A549 (cell line): ENCODE measurements at regions not wholly inside any gene's neighbourhood (a gene's known extent, or its start where the extent isn't known, plus 50 kb on each side); places are given as distances from the start of the nearest gene placed in this dataset.

Source experiments
- ATAC-seq, 2 experiments: fragments of 200-7000 bp in 1 of 2; fragments of >200 bp in 1 of 2; cut with Nextera tagmentation in 1 of 2; cut with Tn5 transposase in 1 of 2; 3 replicates each; pipeline versions ENCODE4 v1.8.0 to v1.9.1; 2018 to 2020; ENCODE audit warnings: mild to moderate bottlenecking in 1 of 2, moderate library complexity in 1 of 2
- CTCF ChIA-PET: fragments of 300-600 bp; sonication (Branson Sonifier 250); formaldehyde crosslinking; extraction: SDS; loops from one replicate; lab custom pipeline; 2021; ENCODE audit warnings: antibody characterized with exemption, inconsistent platforms; lab: Yijun Ruan, JAX
- POLR2A ChIA-PET: fragments of 350-600 bp; formaldehyde crosslinking; extraction: SDS; loops from one replicate; lab custom pipeline; 2021; ENCODE audit warnings: antibody characterized with exemption, inconsistent platforms; lab: Yijun Ruan, JAX
- DNase-seq, 2 experiments: peaks; one replicate each; pipeline versions ENCODE4 v3.0.0 to v3.0.0-alpha.2; 2011 to 2016; ENCODE audit warnings: low read depth in 1 of 2, low spot score in 1 of 2
- FAIRE-seq: peaks from 2 replicates; lab custom pipeline; 2011; peaks lifted over from hg19 to GRCh38; lab: Jason Lieb, UNC
- H3K27ac ChIP-seq, 2 experiments: fragments of >200 bp; sonication (Bioruptor Twin); formaldehyde crosslinking; 3 replicates each; pipeline ENCODE4 v1.5.1; 2016 to 2017
- H3K4me1 ChIP-seq: fragments of >200 bp; sonication (Bioruptor Twin); formaldehyde crosslinking; 3 replicates; pipeline ENCODE4 v1.6.1; 2016
- H3K4me2 ChIP-seq: fragments of >200 bp; sonication (Bioruptor Twin); formaldehyde crosslinking; 3 replicates; pipeline ENCODE4 v1.6.1; 2016
- H3K4me3 ChIP-seq: fragments of >200 bp; sonication (Bioruptor Twin); formaldehyde crosslinking; 3 replicates; pipeline ENCODE4 v1.5.1; 2016
- H3K9me3 ChIP-seq: fragments of >200 bp; sonication (Bioruptor Twin); formaldehyde crosslinking; 3 replicates; pipeline ENCODE4 v1.6.1; 2016
- ATOH8 ChIP-seq: fragments of 250-450 bp; sonication (Bioruptor Pico); IDR thresholded peaks from 2 replicates; pipeline ENCODE4 v1.5.0; 2020; ENCODE audit warnings: low read depth, mild to moderate bottlenecking, moderate library complexity
- BHLHE40 ChIP-seq: IDR thresholded peaks from 2 replicates; pipeline ENCODE4 v1.6.1; 2012; ENCODE audit warnings: low read depth, low read length, inconsistent platforms
- CEBPB ChIP-seq, 2 experiments: fragments of >200 bp in 1 of 2; sonication (Bioruptor Twin) in 1 of 2; formaldehyde crosslinking in 1 of 2; IDR thresholded peaks; 2 replicates each; pipeline ENCODE4 v1.6.1; 2012 to 2016
- E2F6 ChIP-seq: IDR thresholded peaks from 2 replicates; pipeline ENCODE4 v1.6.1; 2012; ENCODE audit warnings: low read depth, borderline replicate concordance
- EP300 ChIP-seq, 2 experiments: fragments of >200 bp; sonication (Bioruptor Twin); formaldehyde crosslinking; IDR thresholded peaks; 2 replicates in 1 of 2; 3 replicates in 1 of 2; pipeline ENCODE4 v1.6.1; 2016 to 2017
- ESRRA ChIP-seq: fragments of 150-350 bp; IDR thresholded peaks from 2 replicates; pipeline ENCODE4 v1.6.1; 2014; ENCODE audit warnings: mild to moderate bottlenecking, low read length, borderline replicate concordance
- FOSL2 ChIP-seq, 2 experiments: fragments of 450-650 bp in 1 of 2; fragments of >200 bp in 1 of 2; sonication (Bioruptor Twin) in 1 of 2; formaldehyde crosslinking; IDR thresholded peaks; 2 replicates each; pipeline versions ENCODE4 v1.5.0 to v1.6.1; 2016 to 2020; ENCODE audit warnings: mild to moderate bottlenecking in 1 of 2, moderate library complexity in 1 of 2
- GATA3 ChIP-seq: IDR thresholded peaks from 2 replicates; pipeline ENCODE4 v1.6.1; 2012; ENCODE audit warnings: borderline replicate concordance
- HEYL ChIP-seq: fragments of 250-450 bp; sonication (Bioruptor Pico); IDR thresholded peaks from 2 replicates; pipeline ENCODE4 v1.8.0; 2021; ENCODE audit warnings: mild to moderate bottlenecking, moderate library complexity
- HOXA7 ChIP-seq: fragments of 250-450 bp; sonication (Bioruptor Pico); IDR thresholded peaks from 2 replicates; pipeline ENCODE4 v1.5.0; 2020; ENCODE audit warnings: mild to moderate bottlenecking, moderate library complexity
- KDM5A ChIP-seq: fragments of 200-600 bp; sonication (generic); IDR thresholded peaks from 2 replicates; pipeline ENCODE4 v1.6.1; 2016; ENCODE audit warnings: antibody characterized with exemption, mild to moderate bottlenecking
- MAFK ChIP-seq: fragments of 450-650 bp; IDR thresholded peaks from 2 replicates; pipeline ENCODE4 v1.6.1; 2014; ENCODE audit not compliant: partially characterized antibody
- MAX ChIP-seq: IDR thresholded peaks from 2 replicates; pipeline ENCODE4 v1.6.1; 2012
- MAZ ChIP-seq: fragments of 150-350 bp; IDR thresholded peaks from 2 replicates; pipeline ENCODE4 v1.6.1; 2014; ENCODE audit warnings: antibody characterized with exemption, low read depth, low read length, borderline replicate concordance
- MYC ChIP-seq: IDR thresholded peaks from 2 replicates; pipeline ENCODE4 v1.6.1; 2012; ENCODE audit warnings: mild to moderate bottlenecking, inconsistent platforms, low read length, improper control_type of control experiment, borderline replicate concordance
- PBX3 ChIP-seq: IDR thresholded peaks from 2 replicates; pipeline ENCODE4 v1.6.1; 2012
- PHF8 ChIP-seq: fragments of 200-600 bp; sonication (generic); IDR thresholded peaks from 2 replicates; pipeline ENCODE4 v1.6.1; 2016; ENCODE audit warnings: low read depth, mild to moderate bottlenecking, antibody characterized with exemption, moderate library complexity, borderline replicate concordance
- POLR2A ChIP-seq: IDR thresholded peaks from 2 replicates; pipeline ENCODE4 v1.6.1; 2012; ENCODE audit warnings: mild to moderate bottlenecking, low read length
- POLR2AphosphoS2 ChIP-seq: conservative IDR thresholded peaks from 2 replicates; pipeline ENCODE4 v1.6.1; 2012; ENCODE audit warnings: low read length, improper control_type of control experiment, inconsistent platforms
- REST ChIP-seq: fragments of 200-600 bp; sonication (generic); IDR thresholded peaks from 2 replicates; pipeline ENCODE4 v1.6.1; 2016; ENCODE audit warnings: antibody characterized with exemption, mild to moderate bottlenecking, moderate library complexity
- RFX5 ChIP-seq: fragments of 450-650 bp; IDR thresholded peaks from 2 replicates; pipeline ENCODE4 v1.7.1; 2014; ENCODE audit warnings: antibody characterized with exemption, mild to moderate bottlenecking, moderate library complexity
- SREBF2 ChIP-seq: fragments of 450-650 bp; IDR thresholded peaks from 2 replicates; pipeline ENCODE4 v1.6.1; 2014; ENCODE audit warnings: mild to moderate bottlenecking, moderate library complexity
- TP53 ChIP-seq: fragments of 250-450 bp; sonication (Bioruptor Pico); IDR thresholded peaks from 2 replicates; pipeline ENCODE4 v1.5.0; 2021; ENCODE audit warnings: mild to moderate bottlenecking, moderate library complexity
- ZFP36 ChIP-seq: fragments of 450-650 bp; IDR thresholded peaks from 2 replicates; pipeline ENCODE4 v1.6.1; 2014; ENCODE audit warnings: borderline replicate concordance; ENCODE audit not compliant: partially characterized antibody
- WGBS: methylation state at CpG from one replicate; pipeline ENCODE4 v1.1.6; 2017; ENCODE audit errors: missing lambda C conversion rate; 5-methylcytosine and 5-hydroxymethylcytosine counted together
- TF ChIP-seq, protein P1 (sequence below): fragments of >200 bp; sonication (Bioruptor Twin); formaldehyde crosslinking; IDR thresholded peaks from 2 replicates; pipeline ENCODE4 v1.6.1; 2016

- ATAC-seq (no peak), FAIRE-seq (no peak)
- CTCF ChIA-PET = interaction anchor here (2.8 kb wide), 1 partner anchor 731 kb away, joined by 9 read pairs; no protein-coding TSS in a partner anchor
- Histone ChIP-seq H3K27ac (no peak overlapping the region), H3K9me3 (peaks cover 3% of the 10 kb centered on the region; the same call in 1 of the 3 replicates)
- no peak for TF ChIP-seq RFX5
- TF ChIP-seq SREBF2 = no peak
- no peak for TF ChIP-seq KDM5A
- TF ChIP-seq EP300 (IDR thresholded peaks at IDR 0.05) = no peak
- no peak for TF ChIP-seq BHLHE40
- TF ChIP-seq HEYL (CRISPR knock-in tag) = no peak
- TF ChIP-seq MYC = no peak
- no peak for TF ChIP-seq HOXA7 (CRISPR knock-in tag)
- TF ChIP-seq POLR2A = no peak
- TF ChIP-seq ZFP36 = no peak
- no peak for TF ChIP-seq CEBPB (IDR thresholded peaks at IDR 0.05)
- TF ChIP-seq MAX = no peak
- TF ChIP-seq MAFK = no peak
- TF ChIP-seq, protein P1, sequence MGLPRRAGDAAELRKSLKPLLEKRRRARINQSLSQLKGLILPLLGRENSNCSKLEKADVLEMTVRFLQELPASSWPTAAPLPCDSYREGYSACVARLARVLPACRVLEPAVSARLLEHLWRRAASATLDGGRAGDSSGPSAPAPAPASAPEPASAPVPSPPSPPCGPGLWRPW = no peak
- TF ChIP-seq MAZ = no peak
- TF ChIP-seq REST = no peak
- no peak for TF ChIP-seq TP53 (CRISPR knock-in tag)
- no peak for TF ChIP-seq ESRRA
- TF ChIP-seq, all 56 proteins: peak for 0
- Histone ChIP-seq H3K4me1 (0 out of 3 replicates have a peak, but pooled peaks cover 4% of the 10 kb centered on the region), H3K4me3 (no peak overlapping the region), H3K4me2 (no peak overlapping the region)
- POLR2A ChIA-PET = no interaction called here
- 56% methylated on average over 1 of the region's 4 CpGs for WGBS
- no peak for DNase-seq
Observed at GRCh38 chr22:48573766-48574165, 1253.9 kb downstream of the BRD1 start.

DNA sequence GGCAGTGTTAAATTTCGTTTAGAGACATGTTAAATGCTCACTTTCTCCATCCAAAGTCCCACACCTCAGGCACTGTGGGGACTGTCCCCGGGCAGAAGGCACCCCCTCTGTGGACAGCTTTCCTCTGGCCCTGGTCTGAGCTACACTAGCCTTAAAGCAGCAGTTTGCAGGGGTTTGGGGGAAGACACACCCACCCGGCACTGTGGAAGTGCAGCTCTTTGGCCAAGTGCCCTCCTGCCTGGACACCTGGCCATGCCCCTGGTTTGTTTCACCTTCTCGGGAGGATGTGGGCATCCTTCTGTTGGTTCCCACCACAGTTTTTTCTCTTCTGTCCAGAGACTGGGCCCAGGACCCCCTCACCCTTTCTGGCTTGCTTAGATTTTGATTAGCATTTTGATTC, 1254.7 kb downstream of the BRD1 start:
- ATAC-seq (no peak), DNase-seq (no peak), FAIRE-seq (no peak)
- Histone ChIP-seq H3K4me2 (no peak overlapping the region), H3K4me3 (no peak overlapping the region), H3K9me3 (peaks cover 3% of the 10 kb centered on the region; the same call in 1 of the 3 replicates), H3K4me1 (0 out of 3 replicates have a peak, but pooled peaks cover 4% of the 10 kb centered on the region), H3K27ac (no peak overlapping the region)
- ChIA-PET POLR2A (no interaction called here), CTCF (interaction anchor here (2.8 kb wide), 1 partner anchor 732 kb away, joined by 9 read pairs; no protein-coding TSS in a partner anchor)
- TF ChIP-seq PHF8 = no peak
- TF ChIP-seq GATA3 = no peak
- TF ChIP-seq, protein P1 = no peak
- TF ChIP-seq POLR2AphosphoS2 = no peak
- 1% methylated on average over 3 of the region's 4 CpGs for WGBS

DNA sequence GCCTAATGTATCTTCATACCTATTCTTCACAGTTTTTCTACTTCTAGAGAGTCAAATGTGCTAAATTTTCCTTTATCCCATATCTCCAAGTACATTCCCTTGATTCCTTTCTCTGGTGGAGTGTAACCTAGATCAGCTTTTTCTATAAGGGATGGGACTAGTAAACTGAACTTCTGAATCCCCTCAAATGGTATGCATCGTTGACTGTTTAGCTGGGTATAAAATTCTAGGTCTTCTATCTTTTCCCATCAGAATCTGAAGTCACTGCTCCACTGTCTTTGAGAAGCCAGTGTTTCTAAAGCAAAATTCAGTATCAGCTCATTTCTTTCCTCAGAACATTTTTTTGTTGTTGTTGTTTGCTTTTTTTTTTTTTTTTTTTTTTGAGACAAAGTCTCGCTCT, 1256.8 kb downstream of the BRD1 start:
- ChIA-PET POLR2A (no interaction called here), CTCF (no interaction called here)
- ATAC-seq (no peak), FAIRE-seq (no peak), DNase-seq (no peak)
- Histone ChIP-seq H3K4me2 (no peak overlapping the region), H3K27ac (no peak overlapping the region), H3K4me1 (no peaks in the 10 kb centered on the region), H3K4me3 (no peak overlapping the region), H3K9me3 (peaks cover 3% of the 10 kb centered on the region; the same call in 1 of the 3 replicates)
- WGBS = 56% methylated on average over 1 of the region's 2 CpGs
- TF ChIP-seq FOSL2 (IDR thresholded peaks at IDR 0.05) (no peak), FOSL2 (CRISPR knock-in tag; IDR thresholded peaks at IDR 0.05) (no peak), E2F6 (no peak), TP53 (CRISPR knock-in tag) (no peak), ATOH8 (no peak), GATA3 (no peak), PBX3 (no peak)
